ENCODE measurements at regions not wholly inside any gene's neighbourhood (a gene's known extent, or its start where the extent isn't known, plus 50 kb on each side); places are given as distances from the start of the nearest gene placed in this dataset.

DNA sequence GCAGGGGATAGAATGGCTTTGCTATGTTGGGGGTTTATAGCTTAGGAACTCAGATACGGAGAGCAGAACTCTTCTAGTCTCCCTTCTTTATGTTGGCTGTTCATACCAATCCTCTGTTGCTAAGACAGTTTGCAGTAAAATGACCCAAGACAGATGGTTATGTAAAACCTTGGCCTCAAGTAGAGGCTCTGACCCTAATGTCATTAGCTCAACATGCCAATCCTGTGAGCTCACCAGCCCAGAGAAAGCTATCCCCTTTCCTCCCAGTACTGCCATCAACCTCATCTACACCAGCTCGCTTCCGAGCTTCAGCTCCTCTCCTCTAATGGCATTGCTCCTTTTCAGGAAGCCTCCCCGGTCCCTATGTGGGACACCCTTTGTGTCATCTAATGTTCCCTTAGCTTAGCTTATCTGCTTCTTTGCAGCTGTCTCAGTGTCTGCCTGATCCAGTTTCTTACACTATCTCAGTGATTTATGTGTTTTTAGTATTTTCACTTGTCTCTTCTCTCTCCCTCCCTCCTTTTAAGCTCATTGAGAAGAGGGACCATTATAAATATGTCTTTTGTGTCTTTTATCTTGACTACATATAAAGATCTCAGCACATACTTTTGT, 281.3 kb upstream of the CLINT1 start:
- Histone ChIP-seq H3K27me3 (no peaks in the 10 kb centered on the region), H3K4me1 (no peaks in the 10 kb centered on the region), H3K9me3 (no peaks in the 10 kb centered on the region), H3K27ac (no peak overlapping the region), H3K36me3 (no peaks in the 10 kb centered on the region), H3K4me3 (replicated peaks in 1 of 3) (no peak overlapping the region)
- 75 to 84% methylated on average over 4 of the region's 4 CpGs for WGBS, 2 donors
- TF ChIP-seq POLR2A (IDR thresholded peaks at IDR 0.05): no peak
- TF ChIP-seq, protein P1, sequence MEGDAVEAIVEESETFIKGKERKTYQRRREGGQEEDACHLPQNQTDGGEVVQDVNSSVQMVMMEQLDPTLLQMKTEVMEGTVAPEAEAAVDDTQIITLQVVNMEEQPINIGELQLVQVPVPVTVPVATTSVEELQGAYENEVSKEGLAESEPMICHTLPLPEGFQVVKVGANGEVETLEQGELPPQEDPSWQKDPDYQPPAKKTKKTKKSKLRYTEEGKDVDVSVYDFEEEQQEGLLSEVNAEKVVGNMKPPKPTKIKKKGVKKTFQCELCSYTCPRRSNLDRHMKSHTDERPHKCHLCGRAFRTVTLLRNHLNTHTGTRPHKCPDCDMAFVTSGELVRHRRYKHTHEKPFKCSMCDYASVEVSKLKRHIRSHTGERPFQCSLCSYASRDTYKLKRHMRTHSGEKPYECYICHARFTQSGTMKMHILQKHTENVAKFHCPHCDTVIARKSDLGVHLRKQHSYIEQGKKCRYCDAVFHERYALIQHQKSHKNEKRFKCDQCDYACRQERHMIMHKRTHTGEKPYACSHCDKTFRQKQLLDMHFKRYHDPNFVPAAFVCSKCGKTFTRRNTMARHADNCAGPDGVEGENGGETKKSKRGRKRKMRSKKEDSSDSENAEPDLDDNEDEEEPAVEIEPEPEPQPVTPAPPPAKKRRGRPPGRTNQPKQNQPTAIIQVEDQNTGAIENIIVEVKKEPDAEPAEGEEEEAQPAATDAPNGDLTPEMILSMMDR (IDR thresholded peaks at IDR 0.05): no peak
- intact Hi-C loops (cut with DNase I): no loop called here
- DNase-seq: no peak

DNA sequence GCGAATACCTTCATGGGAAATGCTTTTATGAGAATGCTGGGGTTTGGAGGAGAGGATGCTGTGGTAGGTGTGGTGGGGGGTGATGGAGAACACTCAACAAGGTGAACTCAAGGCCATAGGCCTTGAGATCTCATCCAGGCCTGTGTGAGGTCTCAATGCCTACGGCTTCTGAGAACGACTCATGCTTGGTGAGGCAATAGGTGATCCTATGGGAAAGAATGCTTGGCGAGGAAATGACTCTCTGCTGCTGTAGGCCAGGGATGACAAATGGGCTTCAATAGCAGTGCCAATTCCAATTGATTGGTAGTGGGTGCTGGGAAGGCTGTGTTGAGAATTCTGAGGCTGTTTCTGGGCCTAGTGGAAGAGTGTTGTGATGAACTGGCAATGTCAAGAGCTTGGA, 280.2 kb upstream of the CLINT1 start:
- Histone ChIP-seq H3K36me3 (no peaks in the 10 kb centered on the region), H3K4me1 (no peaks in the 10 kb centered on the region), H3K9me3 (no peaks in the 10 kb centered on the region), H3K27ac (no peak overlapping the region), H3K27me3 (no peaks in the 10 kb centered on the region), H3K4me3 (replicated peaks in 1 of 3) (no peak overlapping the region)
- 89 to 90% methylated on average over 4 of the region's 4 CpGs for WGBS, 2 donors
- no peak for TF ChIP-seq POLR2A (IDR thresholded peaks at IDR 0.05)
- TF ChIP-seq, protein P1 (IDR thresholded peaks at IDR 0.05): no peak
- DNase-seq: no peak
- intact Hi-C loops (cut with DNase I): no loop called here

DNA sequence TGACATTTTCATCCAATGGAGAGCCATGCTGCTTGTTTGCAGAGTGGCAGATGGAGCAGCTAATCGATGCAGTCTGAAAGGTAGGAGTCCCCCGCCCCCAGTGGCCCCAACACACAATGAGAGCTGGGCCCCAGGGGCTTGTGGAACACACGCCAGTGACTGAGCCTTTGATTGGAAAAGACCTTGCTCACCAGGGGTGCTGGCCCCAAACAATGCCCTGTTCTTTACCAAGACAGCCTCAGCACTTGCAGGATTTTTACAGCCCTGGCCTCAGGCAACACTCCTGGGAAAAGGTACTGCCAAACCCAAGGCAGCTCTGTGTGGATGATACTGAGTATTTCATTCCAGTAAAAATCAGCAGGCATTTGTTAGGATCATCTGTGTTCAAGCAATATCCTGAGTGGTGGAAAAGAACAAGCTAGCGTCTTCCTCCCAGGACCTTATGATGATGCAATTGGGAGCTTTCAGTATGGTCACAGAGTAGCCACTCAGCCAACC, 276.8 kb upstream of the CLINT1 start:
- Histone ChIP-seq H3K27me3 (no peaks in the 10 kb centered on the region), H3K9me3 (no peaks in the 10 kb centered on the region), H3K27ac (no peak overlapping the region), H3K36me3 (no peaks in the 10 kb centered on the region), H3K4me3 (replicated peaks in 1 of 3) (no peak overlapping the region), H3K4me1 (no peaks in the 10 kb centered on the region)
- no peak for DNase-seq
- WGBS, 2 donors: 52 to 75% methylated on average over 3 of the region's 4 CpGs
- TF ChIP-seq POLR2A (IDR thresholded peaks at IDR 0.05): no peak
- TF ChIP-seq, protein P1 (IDR thresholded peaks at IDR 0.05): no peak
- intact Hi-C loops (cut with DNase I): no loop called here

DNA sequence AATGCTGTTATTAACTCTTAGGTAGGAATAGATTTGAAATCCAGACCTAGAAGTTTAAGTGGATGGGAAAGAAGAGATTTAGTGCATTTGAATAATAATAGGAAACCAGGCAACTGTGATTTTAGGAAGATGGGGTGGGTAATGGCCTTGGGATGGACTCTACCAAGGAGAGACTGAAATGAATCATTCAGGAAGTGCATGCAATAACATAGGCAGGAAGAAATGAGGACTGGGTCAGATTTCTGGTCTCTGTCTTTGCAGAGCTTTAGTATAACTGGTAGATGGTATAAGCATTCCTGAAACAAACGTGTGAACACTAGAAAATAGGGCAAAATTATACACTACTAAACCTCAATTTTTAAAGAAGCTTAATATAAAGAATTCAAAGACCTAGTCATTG, 274.4 kb upstream of the CLINT1 start:
- WGBS, 2 donors: 80% methylated on average over 1 of the region's 1 CpG
- no peaks in the 10 kb centered on the region for H3K36me3 ChIP-seq
- no peaks in the 10 kb centered on the region for H3K4me1 ChIP-seq
- H3K27me3 ChIP-seq: no peaks in the 10 kb centered on the region
- DNase-seq: no peak
- no peak for TF ChIP-seq POLR2A (IDR thresholded peaks at IDR 0.05)
- TF ChIP-seq, protein P1 (IDR thresholded peaks at IDR 0.05): no peak
- intact Hi-C loops (cut with DNase I): no loop called here
- H3K9me3 ChIP-seq: no peaks in the 10 kb centered on the region
- no peak overlapping the region for H3K4me3 ChIP-seq (replicated peaks in 1 of 3)
- no peak overlapping the region for H3K27ac ChIP-seq

DNA sequence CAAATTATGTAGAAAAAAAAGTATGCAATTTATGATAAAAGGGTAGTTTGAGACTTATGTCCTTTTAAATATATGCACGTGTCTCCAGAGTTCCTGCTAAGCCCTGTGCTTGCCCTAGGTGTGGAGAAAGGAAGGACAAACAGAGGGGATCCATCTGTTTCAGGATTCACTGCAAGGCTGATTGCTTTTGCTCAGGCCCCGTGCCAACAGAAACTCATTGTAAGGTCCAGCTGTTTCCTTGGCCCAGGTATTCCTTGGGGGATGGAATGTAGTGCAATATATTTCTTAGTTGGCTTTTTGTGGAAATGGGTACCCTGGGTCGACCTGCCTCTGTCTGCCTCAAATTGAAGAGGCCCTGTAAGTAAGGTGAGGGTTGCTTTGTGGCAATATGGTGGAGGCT, 268.6 kb upstream of the CLINT1 start:
- no peak overlapping the region for H3K27ac ChIP-seq
- no peaks in the 10 kb centered on the region for H3K36me3 ChIP-seq
- no peaks in the 10 kb centered on the region for H3K4me1 ChIP-seq
- intact Hi-C loops (cut with DNase I): no loop called here
- TF ChIP-seq POLR2A (IDR thresholded peaks at IDR 0.05): no peak
- TF ChIP-seq, protein P1 (IDR thresholded peaks at IDR 0.05): no peak
- no peaks in the 10 kb centered on the region for H3K27me3 ChIP-seq
- H3K9me3 ChIP-seq: no peaks in the 10 kb centered on the region
- peak; percentile 46 to 73 for DNase-seq
- WGBS, 2 donors: 48 to 49% methylated on average over 3 of the region's 3 CpGs
- no peak overlapping the region for H3K4me3 ChIP-seq (replicated peaks in 1 of 3)

Data from thyroid gland (tissue), 4 donors.